H9 (cell line): ENCODE measurements at regions not wholly inside any gene's neighbourhood (a gene's known extent, or its start where the extent isn't known, plus 50 kb on each side); places are given as distances from the start of the nearest gene placed in this dataset.

Experiments used
- DNase-seq: peaks from one replicate; pipeline ENCODE4 v3.0.0-alpha.2; 2017
- H2AFZ ChIP-seq: one replicate; pipeline ENCODE4 v1.6.1; 2013; ENCODE audit warnings: mild to moderate bottlenecking, low read length, control low read depth, moderate library complexity
- H2AK5ac ChIP-seq: 2 replicates; pipeline ENCODE4 v1.6.1; 2013; ENCODE audit warnings: low read length, control low read depth, mixed read lengths; ENCODE audit not compliant: insufficient read length
- H2BK120ac ChIP-seq: one replicate; pipeline ENCODE4 v1.6.1; 2013; ENCODE audit warnings: low read depth, mild to moderate bottlenecking, low read length, control low read depth, inconsistent platforms; ENCODE audit not compliant: poor library complexity, severe bottlenecking
- H2BK12ac ChIP-seq: 2 replicates; pipeline ENCODE4 v1.6.1; 2013; ENCODE audit warnings: low read length, control low read depth, mixed read lengths, low read depth; ENCODE audit not compliant: insufficient read length
- H2BK15ac ChIP-seq: 2 replicates; pipeline ENCODE4 v1.6.1; 2013; ENCODE audit warnings: low read depth, low read length, control low read depth
- H2BK20ac ChIP-seq: one replicate; pipeline ENCODE4 v1.6.1; 2013; ENCODE audit warnings: low read depth, mild to moderate bottlenecking, low read length, control low read depth, inconsistent platforms; ENCODE audit not compliant: poor library complexity, severe bottlenecking
- H2BK5ac ChIP-seq: 2 replicates; pipeline ENCODE4 v1.6.1; 2013; ENCODE audit warnings: low read length, control low read depth, mixed read lengths; ENCODE audit not compliant: insufficient read length
- H3K14ac ChIP-seq: 2 replicates; pipeline ENCODE4 v1.6.1; 2013; ENCODE audit warnings: low read length, control low read depth; ENCODE audit not compliant: insufficient read depth
- H3K18ac ChIP-seq: 2 replicates; pipeline ENCODE4 v1.6.1; 2013; ENCODE audit warnings: low read depth, mild to moderate bottlenecking, mixed read lengths, low read length, control low read depth; ENCODE audit not compliant: insufficient read length
- H3K23ac ChIP-seq: 2 replicates; pipeline ENCODE4 v1.6.1; 2013; ENCODE audit warnings: low read length, control low read depth, mixed read lengths, low read depth; ENCODE audit not compliant: insufficient read length
- H3K23me2 ChIP-seq: 2 replicates; pipeline ENCODE4 v1.6.1; 2013; ENCODE audit warnings: low read depth, mild to moderate bottlenecking, mixed read lengths, low read length, control low read depth; ENCODE audit not compliant: insufficient read length, poor library complexity, severe bottlenecking
- H3K27ac ChIP-seq: 2 replicates; pipeline ENCODE4 v1.5.1; 2013; ENCODE audit warnings: low read length, control low read depth, mixed read lengths, low read depth; ENCODE audit not compliant: insufficient read length
- H3K27me3 ChIP-seq: 2 replicates; pipeline ENCODE4 v1.6.1; 2013; ENCODE audit warnings: low read length, control low read depth, inconsistent platforms; ENCODE audit not compliant: insufficient read depth
- H3K4ac ChIP-seq: 2 replicates; pipeline ENCODE4 v1.6.1; 2013; ENCODE audit warnings: low read depth, mild to moderate bottlenecking, control low read depth, inconsistent platforms, low read length, moderate library complexity
- H3K4me1 ChIP-seq: 2 replicates; pipeline ENCODE4 v1.6.1; 2013; ENCODE audit warnings: low read length, control low read depth, inconsistent platforms; ENCODE audit not compliant: insufficient read depth
- H3K4me2 ChIP-seq: 2 replicates; pipeline ENCODE4 v1.6.1; 2013; ENCODE audit warnings: low read length, control low read depth, mixed read lengths; ENCODE audit not compliant: insufficient read length, insufficient read depth
- H3K56ac ChIP-seq: 2 replicates; pipeline ENCODE4 v1.6.1; 2013; ENCODE audit warnings: low read depth, mild to moderate bottlenecking, mixed read lengths, low read length, control low read depth; ENCODE audit not compliant: insufficient read length
- H3K79me1 ChIP-seq: 2 replicates; pipeline ENCODE4 v1.6.1; 2013; ENCODE audit warnings: low read depth, mild to moderate bottlenecking, moderate library complexity, low read length, control low read depth, inconsistent platforms; ENCODE audit not compliant: insufficient read depth, poor library complexity, severe bottlenecking
- H3K79me2 ChIP-seq: 2 replicates; pipeline ENCODE4 v1.6.1; 2013; ENCODE audit warnings: low read length, control low read depth, inconsistent platforms; ENCODE audit not compliant: insufficient read depth
- H3K9ac ChIP-seq: 2 replicates; pipeline ENCODE4 v1.6.1; 2013; ENCODE audit warnings: low read length, control low read depth, mixed read lengths; ENCODE audit not compliant: insufficient read length; ENCODE audit errors: extremely low read depth
- H3K9me3 ChIP-seq: one replicate; pipeline ENCODE4 v1.6.1; 2013; ENCODE audit warnings: low read depth, low read length, inconsistent platforms; ENCODE audit not compliant: control insufficient read depth
- H3T11ph ChIP-seq: one replicate; pipeline ENCODE4 v1.6.1; 2013; ENCODE audit warnings: mild to moderate bottlenecking, low read length, control low read depth, inconsistent platforms
- H4K20me1 ChIP-seq: one replicate; pipeline ENCODE4 v1.6.1; 2013; ENCODE audit not compliant: control insufficient read depth, insufficient read length, insufficient read depth
- H4K5ac ChIP-seq: 2 replicates; pipeline ENCODE4 v1.6.1; 2013; ENCODE audit warnings: low read depth, mild to moderate bottlenecking, mixed read lengths, low read length, control low read depth; ENCODE audit not compliant: insufficient read length
- H4K8ac ChIP-seq: replicated peaks from 2 replicates; pipeline ENCODE4 v1.6.1; 2013; ENCODE audit warnings: low read length, control low read depth, mixed read lengths, low read depth; ENCODE audit not compliant: insufficient read length
- H4K91ac ChIP-seq: 2 replicates; pipeline ENCODE4 v1.6.1; 2013; ENCODE audit warnings: low read depth, mild to moderate bottlenecking, moderate library complexity, mixed read lengths, low read length, control low read depth; ENCODE audit not compliant: insufficient read length
- H3K27ac Mint-ChIP-seq, 3 experiments: 2 replicates in 2 of 3; 3 replicates in 1 of 3; pipeline ENCODE4 v1.8.0; 2020 to 2021; ENCODE audit warnings: mixed read lengths in 3 of 3, mild to moderate bottlenecking in 1 of 3, moderate library complexity in 1 of 3
- H3K27me3 Mint-ChIP-seq: 2 replicates; pipeline ENCODE4 v1.8.0; 2021; ENCODE audit warnings: low read depth, mild to moderate bottlenecking, moderate library complexity, mixed read lengths
- H3K36me3 Mint-ChIP-seq, 3 experiments: 2 replicates in 2 of 3; 3 replicates in 1 of 3; pipeline ENCODE4 v1.8.0; 2020 to 2021; ENCODE audit warnings: low read depth in 3 of 3, mixed read lengths in 3 of 3; ENCODE audit not compliant: insufficient read depth in 1 of 3
- H3K4me1 Mint-ChIP-seq, 2 experiments: 2 replicates each; pipeline ENCODE4 v1.8.0; 2020; ENCODE audit warnings: mixed read lengths in 2 of 2
- H3K4me3 Mint-ChIP-seq, 2 experiments: 2 replicates in 1 of 2; 3 replicates in 1 of 2; pipeline ENCODE4 v1.8.0; 2020 to 2021; ENCODE audit warnings: mild to moderate bottlenecking in 2 of 2, mixed read lengths in 2 of 2, moderate library complexity in 1 of 2
- H3K9me3 Mint-ChIP-seq, 2 experiments: 2 replicates in 1 of 2; 3 replicates in 1 of 2; pipeline ENCODE4 v1.8.0; 2020; ENCODE audit warnings: mild to moderate bottlenecking in 2 of 2, mixed read lengths in 2 of 2, moderate library complexity in 1 of 2
- CTCF ChIP-seq: fragments of 200-600 bp; sonication (generic); conservative IDR thresholded peaks from 3 replicates; pipeline ENCODE4 v1.8.0; 2021; ENCODE audit warnings: antibody characterized with exemption, mild to moderate bottlenecking
- WGBS: extraction: QIAGEN DNeasy Blood & Tissue Kit; methylation state at CpG from one replicate; pipeline ENCODE4 v1.1.7; 2013; ENCODE audit warnings: missing lambda C conversion rate, low lambda C conversion rate, mixed read lengths; ENCODE audit not compliant: insufficient read length; ENCODE audit errors: extremely low coverage; 5-methylcytosine and 5-hydroxymethylcytosine counted together

DNA sequence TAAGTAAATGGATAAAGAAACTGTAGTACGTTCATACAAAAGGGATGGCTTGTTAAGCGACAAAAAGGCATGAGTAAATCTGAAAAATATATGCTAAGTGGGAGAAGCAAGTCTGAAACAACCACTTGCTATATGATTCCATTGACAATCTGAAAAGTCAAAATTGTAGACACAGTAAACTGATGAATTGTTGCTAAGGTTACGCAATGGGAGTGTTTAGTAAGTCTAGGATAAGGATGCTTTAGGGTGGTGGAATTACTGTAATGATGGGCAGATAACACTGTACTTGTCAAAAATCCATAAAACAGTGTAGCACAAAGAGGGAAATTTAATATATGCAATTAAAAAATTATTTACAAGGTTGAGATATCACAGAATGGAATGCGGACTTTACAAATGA, 984.9 kb downstream of the FSCB start:
- no peak overlapping the region for H2BK5ac ChIP-seq
- H3K9ac ChIP-seq, result no peak overlapping the region
- no peak for DNase-seq
- no peaks in the 10 kb centered on the region for H4K20me1 ChIP-seq
- H4K5ac ChIP-seq, result no peak overlapping the region
- no peak overlapping the region for H2AFZ ChIP-seq
- H3K79me2 ChIP-seq, result no peaks in the 10 kb centered on the region
- no peak overlapping the region for H3K4ac ChIP-seq
- no peaks in the 10 kb centered on the region for H3K27me3 ChIP-seq
- Mint-ChIP-seq H3K4me3 (no peak overlapping the region), H3K4me1 (no peaks in the 10 kb centered on the region), H3K27me3 (no peaks in the 10 kb centered on the region), H3K27ac (no peak overlapping the region), H3K9me3 (peaks cover 0 to 3% of the 10 kb centered on the region in 2 experiments; a peak in 1 of 5 replicates), H3K36me3 (no peaks in the 10 kb centered on the region)
- no peak overlapping the region for H2AK5ac ChIP-seq
- H2BK20ac ChIP-seq, result no peak overlapping the region
- no peak overlapping the region for H2BK15ac ChIP-seq
- H3K27ac ChIP-seq, result no peak overlapping the region
- H3K23ac ChIP-seq, result no peak overlapping the region
- H3K23me2 ChIP-seq, result no peaks in the 10 kb centered on the region
- H3K18ac ChIP-seq, result no peak overlapping the region
- no peak overlapping the region for H4K91ac ChIP-seq
- no CpG with 5 or more reads among the region's 4 CpGs for WGBS
- H3K56ac ChIP-seq, result no peak overlapping the region
- no peak overlapping the region for H4K8ac ChIP-seq
- H3K14ac ChIP-seq, result no peak overlapping the region
- H2BK12ac ChIP-seq, result no peak overlapping the region
- no peak for TF ChIP-seq CTCF
- no peak overlapping the region for H3T11ph ChIP-seq
- H3K9me3 ChIP-seq, result no peaks in the 10 kb centered on the region
- H3K4me2 ChIP-seq, result no peak overlapping the region
- no peaks in the 10 kb centered on the region for H3K79me1 ChIP-seq
- no peak overlapping the region for H2BK120ac ChIP-seq
- no peaks in the 10 kb centered on the region for H3K4me1 ChIP-seq
